GM19463 (cell line): ENCODE measurements at regions not wholly inside any gene's neighbourhood (a gene's known extent, or its start where the extent isn't known, plus 50 kb on each side); places are given as distances from the start of the nearest gene placed in this dataset.
"Not testable (repeated sequence)": the region's sequence is repeated elsewhere in the genome, so short reads cannot be mapped to it uniquely, and the experiment has no call there.

Source experiments
- ATAC-seq: cut with Tn5 transposase; IDR thresholded peaks from one replicate; pipeline ENCODE4 v1.9.1; 2021; ENCODE audit warnings: mild to moderate bottlenecking, moderate library complexity; ENCODE audit not compliant: unreplicated experiment

GRCh38 chr3:187995667-187996066, 158.3 kb upstream of the LPP start:
- ATAC-seq: no peak

GRCh38 chr3:187996609-187997008, 157.3 kb upstream of the LPP start:
- ATAC-seq: no peak

DNA sequence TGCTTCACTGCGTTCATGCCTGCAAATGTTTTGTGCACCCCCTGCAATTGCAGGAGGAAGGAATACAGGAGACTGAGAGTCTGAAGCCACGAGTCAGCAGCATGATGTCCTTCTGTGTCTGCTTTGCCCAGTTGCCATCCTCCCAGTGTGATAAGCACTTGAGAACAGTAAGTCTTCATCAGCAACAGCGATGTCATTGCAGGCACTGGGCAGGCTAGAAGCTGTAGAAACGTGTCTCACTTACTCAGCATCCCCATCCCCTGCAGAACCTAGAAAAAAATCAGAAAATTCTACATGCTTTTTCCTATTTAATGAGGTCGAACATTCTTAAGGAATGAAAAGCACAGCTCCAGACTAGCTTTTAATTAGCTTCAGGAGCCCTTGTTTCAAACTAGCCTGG, 156.5 kb upstream of the LPP start:
- no peak for ATAC-seq

GRCh38 chr3:187997946-187998561, 155.9 kb upstream of the LPP start:
- ATAC-seq: no peak

GRCh38 chr3:187998611-187999010, 155.3 kb upstream of the LPP start:
- no peak for ATAC-seq

DNA sequence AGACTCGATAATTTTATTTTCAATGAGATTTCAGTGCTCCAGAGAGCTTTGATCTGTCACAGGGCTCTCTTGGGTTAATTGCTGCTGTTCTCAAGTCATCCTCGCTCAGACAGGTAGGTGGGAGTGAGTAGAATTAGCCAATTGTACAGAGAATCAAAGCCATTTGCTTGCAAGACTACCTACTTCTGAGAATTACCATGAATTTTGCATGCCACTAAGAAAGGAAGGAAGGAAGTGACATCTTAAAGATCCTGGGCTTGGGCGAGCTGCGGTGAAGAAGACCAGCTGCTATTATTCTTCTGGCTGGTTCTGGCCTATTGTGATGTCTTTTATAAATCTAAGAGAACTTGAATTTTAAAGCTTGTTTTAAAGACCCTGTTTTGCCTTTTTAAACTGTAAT, 154.1 kb upstream of the LPP start:
- no peak for ATAC-seq

DNA sequence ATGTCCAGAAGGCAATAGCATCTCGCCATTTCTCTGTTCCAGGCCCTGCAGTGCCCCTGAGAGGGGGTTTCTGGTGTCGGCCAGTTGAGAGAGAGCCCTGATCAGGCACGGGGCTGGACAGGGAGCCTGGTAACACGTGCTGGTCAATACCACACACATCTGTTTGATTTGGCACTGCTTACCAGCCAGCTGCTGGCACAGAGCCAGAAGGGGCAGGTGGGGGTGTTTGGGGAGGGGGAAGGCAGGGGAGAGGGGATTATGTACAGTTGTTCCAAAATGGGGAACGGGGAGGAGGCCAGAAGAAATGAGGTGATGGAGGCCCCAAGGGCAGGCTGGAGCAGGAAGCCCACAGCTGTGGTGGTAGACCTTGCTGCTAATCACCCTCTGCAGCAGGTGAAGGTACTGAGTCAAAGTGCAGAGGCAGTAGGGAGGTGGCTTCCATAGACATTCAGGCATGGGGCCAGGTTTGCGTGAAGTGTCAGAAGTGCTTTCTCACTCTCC, 153.5 kb upstream of the LPP start:
- no peak for ATAC-seq

GRCh38 chr3:188001093-188001492, 152.9 kb upstream of the LPP start:
- no peak for ATAC-seq

- no peak for ATAC-seq
Observed at GRCh38 chr3:188001926-188002325, 152.0 kb upstream of the LPP start.

DNA sequence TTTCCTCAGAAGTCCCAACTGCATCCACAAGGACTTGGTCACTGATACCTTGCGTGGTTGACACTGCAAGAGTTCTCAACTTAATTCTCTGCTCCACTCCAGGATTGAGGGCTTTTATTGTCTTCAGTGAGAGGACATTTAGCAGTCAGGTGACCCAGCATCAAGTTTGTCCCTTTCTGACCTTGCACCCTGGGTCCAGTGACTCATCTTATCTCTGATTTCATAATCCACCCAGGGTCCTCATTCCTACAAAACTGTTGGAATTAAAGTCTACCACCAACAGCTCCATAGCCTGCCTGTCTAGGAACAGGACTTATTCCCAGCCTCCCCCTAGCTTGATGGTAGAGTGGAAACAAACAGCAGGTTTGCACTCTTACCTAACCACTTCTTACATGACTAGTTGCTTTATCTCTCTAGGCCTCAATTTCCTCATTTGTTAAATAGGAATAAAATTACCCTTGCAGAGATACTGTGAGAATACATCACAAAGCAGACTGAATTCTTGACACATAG, 151.3 kb upstream of the LPP start:
- ATAC-seq: no peak

GRCh38 chr3:188003188-188004171, 150.5 kb upstream of the LPP start:
- ATAC-seq: no peak

GRCh38 chr3:188006726-188007393, 147.1 kb upstream of the LPP start:
- no peak for ATAC-seq

- no peak for ATAC-seq
Observed at GRCh38 chr3:188007897-188008296, 146.1 kb upstream of the LPP start.

- no peak for ATAC-seq
Observed at GRCh38 chr3:188008582-188009213, 145.3 kb upstream of the LPP start.

- ATAC-seq: no peak
Observed at GRCh38 chr3:188010478-188010877, 143.5 kb upstream of the LPP start.

- no peak for ATAC-seq
Observed at GRCh38 chr3:188019727-188020126, 134.2 kb upstream of the LPP start.

- no peak for ATAC-seq
Observed at GRCh38 chr3:188021041-188021440, 132.9 kb upstream of the LPP start.

DNA sequence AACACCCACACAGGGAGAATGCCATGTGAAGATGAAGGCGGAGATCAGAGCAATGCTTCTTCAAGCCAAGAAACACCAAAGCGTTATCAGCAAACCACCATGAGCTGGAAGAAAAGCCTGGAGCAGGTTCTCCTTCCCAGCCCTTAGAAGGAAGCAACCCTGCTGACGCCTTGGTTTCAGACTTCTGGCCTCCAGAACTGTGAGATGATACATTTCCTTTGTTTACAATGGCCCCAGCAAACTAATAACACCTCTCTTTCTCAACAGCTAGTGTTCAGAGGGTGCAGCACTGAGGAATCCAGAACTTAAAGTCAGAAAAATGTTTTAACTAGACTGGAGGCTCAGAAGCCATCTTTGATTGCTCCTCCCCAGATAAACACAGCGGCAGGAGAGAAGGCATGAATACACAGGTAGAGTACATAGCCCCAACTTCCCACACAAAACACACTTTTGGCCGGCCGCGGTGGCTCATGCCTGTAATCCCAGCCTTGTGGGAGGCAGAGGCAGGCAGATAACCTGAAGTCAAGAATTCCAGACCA, 132.4 kb upstream of the LPP start:
- ATAC-seq: no peak

- not testable (repeated sequence) for ATAC-seq
Observed at GRCh38 chr3:188022902-188023301, 131.1 kb upstream of the LPP start.

DNA sequence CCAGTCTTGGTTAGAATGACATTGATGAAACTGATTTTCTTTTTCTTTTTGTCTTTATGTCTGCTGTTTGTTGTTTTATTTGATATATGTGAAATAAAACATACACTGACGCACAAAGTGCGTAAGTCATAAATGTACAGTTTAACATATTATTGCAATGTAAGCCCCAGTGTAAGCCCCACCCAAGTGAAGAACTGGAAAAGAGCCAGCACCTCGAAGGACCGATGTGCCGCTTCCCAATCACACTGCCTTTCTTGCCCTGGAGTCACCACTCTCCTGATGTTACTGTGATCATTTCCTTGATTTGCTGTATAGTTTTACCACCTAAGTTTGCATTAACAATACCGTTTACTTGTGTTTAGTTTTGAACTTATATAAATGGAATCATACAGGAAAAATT, 128.4 kb upstream of the LPP start:
- no peak for ATAC-seq
